GM12801 (cell line): ENCODE measurements at regions not wholly inside any gene's neighbourhood (a gene's known extent, or its start where the extent isn't known, plus 50 kb on each side); places are given as distances from the start of the nearest gene placed in this dataset.

Experiments
- TF ChIP-seq, protein P1 (sequence below): IDR thresholded peaks from one replicate; pipeline ENCODE4 v1.5.1; 2011; ENCODE audit warnings: control low read depth; ENCODE audit not compliant: insufficient read length; ENCODE audit errors: extremely low read depth

DNA sequence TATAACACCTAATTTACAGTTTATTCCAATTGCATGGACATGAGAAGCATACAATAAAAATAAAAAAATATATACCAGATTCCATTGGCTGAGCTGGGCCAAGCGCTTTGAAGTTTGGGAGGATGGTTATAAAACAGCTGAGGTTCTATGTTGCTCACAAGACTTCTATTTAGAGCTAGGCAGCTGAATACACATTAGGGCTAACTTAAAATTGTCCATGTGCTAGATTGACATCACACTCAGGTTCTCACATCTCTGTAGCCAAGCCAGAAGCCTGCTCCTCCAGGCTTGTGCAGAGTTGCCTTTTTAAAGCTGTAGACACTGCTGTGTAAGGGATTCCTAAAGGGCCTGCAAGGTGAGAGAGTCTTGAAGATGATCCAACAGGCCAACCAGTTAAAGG is 871.1 kb upstream of the FANCL start:
- TF ChIP-seq, protein P1, sequence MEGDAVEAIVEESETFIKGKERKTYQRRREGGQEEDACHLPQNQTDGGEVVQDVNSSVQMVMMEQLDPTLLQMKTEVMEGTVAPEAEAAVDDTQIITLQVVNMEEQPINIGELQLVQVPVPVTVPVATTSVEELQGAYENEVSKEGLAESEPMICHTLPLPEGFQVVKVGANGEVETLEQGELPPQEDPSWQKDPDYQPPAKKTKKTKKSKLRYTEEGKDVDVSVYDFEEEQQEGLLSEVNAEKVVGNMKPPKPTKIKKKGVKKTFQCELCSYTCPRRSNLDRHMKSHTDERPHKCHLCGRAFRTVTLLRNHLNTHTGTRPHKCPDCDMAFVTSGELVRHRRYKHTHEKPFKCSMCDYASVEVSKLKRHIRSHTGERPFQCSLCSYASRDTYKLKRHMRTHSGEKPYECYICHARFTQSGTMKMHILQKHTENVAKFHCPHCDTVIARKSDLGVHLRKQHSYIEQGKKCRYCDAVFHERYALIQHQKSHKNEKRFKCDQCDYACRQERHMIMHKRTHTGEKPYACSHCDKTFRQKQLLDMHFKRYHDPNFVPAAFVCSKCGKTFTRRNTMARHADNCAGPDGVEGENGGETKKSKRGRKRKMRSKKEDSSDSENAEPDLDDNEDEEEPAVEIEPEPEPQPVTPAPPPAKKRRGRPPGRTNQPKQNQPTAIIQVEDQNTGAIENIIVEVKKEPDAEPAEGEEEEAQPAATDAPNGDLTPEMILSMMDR, result no peak

- TF ChIP-seq, protein P1, result no peak
Observed at GRCh38 chr2:59096973-59097372, 855.8 kb upstream of the FANCL start.

DNA sequence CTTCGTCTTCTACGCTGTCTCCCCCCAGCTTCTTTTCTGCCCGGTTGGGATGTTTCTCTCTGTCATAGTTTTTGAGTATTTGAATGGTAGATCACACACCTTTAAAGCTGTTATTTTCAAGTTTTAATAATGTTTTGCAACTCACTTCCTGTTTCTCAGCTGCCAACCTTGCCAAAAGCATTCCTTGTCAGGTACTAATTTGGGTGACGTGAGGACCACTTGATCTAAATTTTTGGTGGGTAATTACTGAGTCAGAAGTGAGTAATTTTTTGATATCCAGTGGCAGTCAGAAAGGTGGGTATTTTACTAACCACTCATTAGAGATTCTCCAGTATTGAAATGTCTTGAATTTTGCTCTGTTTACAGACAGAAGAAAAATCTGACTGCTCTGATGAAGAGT is 852.4 kb upstream of the FANCL start:
- TF ChIP-seq, protein P1, result no peak

GRCh38 chr2:59084326-59084725 is 843.2 kb upstream of the FANCL start:
- TF ChIP-seq, protein P1, result no peak

DNA sequence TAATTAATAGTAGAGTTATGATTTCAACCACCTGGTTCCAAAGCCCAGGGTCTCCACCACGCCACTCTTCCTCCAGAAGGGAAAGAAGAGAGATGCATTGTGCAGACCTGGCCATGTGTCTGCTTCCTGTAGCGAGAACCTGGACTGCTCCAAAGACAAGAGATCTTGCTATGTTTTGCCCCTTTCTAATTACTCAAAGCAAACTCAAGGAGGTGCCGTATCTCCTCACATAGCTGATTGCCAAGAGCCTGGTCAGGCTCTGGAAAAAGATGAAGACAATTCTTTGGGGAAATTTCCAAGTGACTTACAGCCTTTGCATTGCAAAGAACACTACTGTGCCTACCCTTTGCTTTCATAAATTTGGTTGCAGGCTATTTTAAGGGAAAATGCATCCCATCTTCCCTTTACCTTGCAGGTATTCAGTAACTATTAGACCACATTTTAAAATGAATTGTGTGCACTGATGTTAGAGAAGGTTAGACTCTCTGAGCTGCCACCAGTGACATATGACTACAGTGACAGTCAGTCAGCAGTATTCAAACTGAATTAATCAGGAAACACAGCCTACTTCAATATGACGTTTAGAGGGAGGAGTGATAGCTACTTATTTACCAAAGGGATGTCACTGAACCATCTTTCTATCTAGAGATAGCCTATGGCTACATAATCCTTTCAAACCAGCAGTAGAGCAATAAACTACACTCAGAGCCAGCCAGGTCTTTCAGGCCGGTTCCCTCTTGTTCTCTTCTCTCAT is 842.1 kb upstream of the FANCL start:
- TF ChIP-seq, protein P1, result no peak

DNA sequence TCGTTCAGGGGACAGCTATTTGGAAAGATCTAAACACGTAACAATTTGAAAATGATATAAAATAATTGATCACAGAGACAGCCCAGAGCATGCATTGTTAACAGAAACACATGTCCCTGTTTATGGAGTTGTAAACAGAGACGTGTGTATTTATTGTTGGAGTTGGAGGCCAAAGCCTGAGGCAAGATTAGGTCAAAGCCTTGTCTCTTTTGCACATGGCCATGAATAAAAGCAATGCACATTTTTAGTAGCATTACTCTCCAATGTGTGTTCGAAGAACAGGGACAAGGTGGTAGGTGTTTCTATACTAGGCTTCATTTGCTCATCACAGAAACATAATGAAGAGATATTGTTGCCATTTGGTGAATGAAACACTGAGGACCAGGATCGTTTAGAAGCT is 841.5 kb upstream of the FANCL start:
- TF ChIP-seq, protein P1, result no peak

- TF ChIP-seq, protein P1, result no peak
Observed at GRCh38 chr2:59080451-59081181, 839.5 kb upstream of the FANCL start.
